Activated naive CD8-positive, alpha-beta T cell treated with anti-CD3 and anti-CD28 coated beads for 36 hours (primary cell): ENCODE measurements at regions not wholly inside any gene's neighbourhood (a gene's known extent, or its start where the extent isn't known, plus 50 kb on each side); places are given as distances from the start of the nearest gene placed in this dataset.

Source experiments
- DNase-seq: peaks from one replicate; pipeline ENCODE4 v3.0.0; 2021
- H3K27ac Mint-ChIP-seq: one replicate; pipeline ENCODE4 v1.8.0; 2022; ENCODE audit warnings: mild to moderate bottlenecking, moderate library complexity, mixed read lengths
- H3K27me3 Mint-ChIP-seq: one replicate; pipeline ENCODE4 v1.8.0; 2022; ENCODE audit warnings: mild to moderate bottlenecking, mixed read lengths
- H3K36me3 Mint-ChIP-seq: one replicate; pipeline ENCODE4 v1.8.0; 2021; ENCODE audit warnings: mild to moderate bottlenecking, mixed read lengths
- H3K4me1 Mint-ChIP-seq: one replicate; pipeline ENCODE4 v1.8.0; 2021; ENCODE audit warnings: mixed read lengths
- H3K4me3 Mint-ChIP-seq: one replicate; pipeline ENCODE4 v1.8.0; 2022; ENCODE audit warnings: mild to moderate bottlenecking, moderate library complexity, mixed read lengths
- H3K9me3 Mint-ChIP-seq: one replicate; pipeline ENCODE4 v1.8.0; 2022; ENCODE audit warnings: mixed read lengths

- Mint-ChIP-seq H3K27me3 (no peaks in the 10 kb centered on the region), H3K4me1 (no peaks in the 10 kb centered on the region), H3K36me3 (no peaks in the 10 kb centered on the region), H3K4me3 (no peak overlapping the region), H3K27ac (no peak overlapping the region), H3K9me3 (peaks cover 3% of the 10 kb centered on the region)
- DNase-seq = no peak
Measured at GRCh38 chr3:117308353-117308752, 598.8 kb downstream of the TUSC7 start.

GRCh38 chr3:117308756-117309155 is 599.2 kb downstream of the TUSC7 start:
- no peak overlapping the region for H3K27ac Mint-ChIP-seq
- H3K36me3 Mint-ChIP-seq = no peaks in the 10 kb centered on the region
- no peak overlapping the region for H3K4me3 Mint-ChIP-seq
- no peaks in the 10 kb centered on the region for H3K4me1 Mint-ChIP-seq
- no peak for DNase-seq
- H3K27me3 Mint-ChIP-seq = no peaks in the 10 kb centered on the region
- H3K9me3 Mint-ChIP-seq = peaks cover 3% of the 10 kb centered on the region

- H3K27me3 Mint-ChIP-seq = no peaks in the 10 kb centered on the region
- no peak overlapping the region for H3K4me3 Mint-ChIP-seq
- no peaks in the 10 kb centered on the region for H3K36me3 Mint-ChIP-seq
- H3K4me1 Mint-ChIP-seq = no peaks in the 10 kb centered on the region
- H3K27ac Mint-ChIP-seq = no peak overlapping the region
- DNase-seq = no peak
- peaks cover 3% of the 10 kb centered on the region for H3K9me3 Mint-ChIP-seq
Measured at GRCh38 chr3:117310536-117310935, 601.0 kb downstream of the TUSC7 start.

GRCh38 chr3:117314441-117315150 is 605.0 kb downstream of the TUSC7 start:
- Mint-ChIP-seq H3K9me3 (peaks cover 2% of the 10 kb centered on the region), H3K4me1 (no peaks in the 10 kb centered on the region), H3K27me3 (no peaks in the 10 kb centered on the region), H3K4me3 (no peak overlapping the region), H3K27ac (no peak overlapping the region), H3K36me3 (no peaks in the 10 kb centered on the region)
- DNase-seq = no peak

GRCh38 chr3:117322866-117323265 is 613.3 kb downstream of the TUSC7 start:
- Mint-ChIP-seq H3K4me1 (no peaks in the 10 kb centered on the region), H3K4me3 (no peak overlapping the region), H3K36me3 (no peaks in the 10 kb centered on the region), H3K27me3 (no peaks in the 10 kb centered on the region), H3K27ac (no peak overlapping the region), H3K9me3 (peaks cover 7% of the 10 kb centered on the region)
- DNase-seq = no peak

- Mint-ChIP-seq H3K9me3 (peaks cover 2% of the 10 kb centered on the region), H3K4me1 (no peaks in the 10 kb centered on the region), H3K27me3 (peaks cover 3% of the 10 kb centered on the region), H3K36me3 (no peaks in the 10 kb centered on the region), H3K4me3 (no peak overlapping the region), H3K27ac (no peak overlapping the region)
- DNase-seq = no peak
Measured at GRCh38 chr3:117346901-117347300, 637.3 kb downstream of the TUSC7 start.

GRCh38 chr3:117348884-117349283 is 639.3 kb downstream of the TUSC7 start:
- Mint-ChIP-seq H3K4me3 (no peak overlapping the region), H3K27me3 (peaks cover 3% of the 10 kb centered on the region), H3K27ac (no peak overlapping the region), H3K4me1 (no peaks in the 10 kb centered on the region), H3K9me3 (peaks cover 2% of the 10 kb centered on the region), H3K36me3 (no peaks in the 10 kb centered on the region)
- DNase-seq = no peak

GRCh38 chr3:117349566-117349965 is 640.0 kb downstream of the TUSC7 start:
- H3K9me3 Mint-ChIP-seq = peaks cover 2% of the 10 kb centered on the region
- peaks cover 3% of the 10 kb centered on the region for H3K27me3 Mint-ChIP-seq
- no peak overlapping the region for H3K4me3 Mint-ChIP-seq
- H3K4me1 Mint-ChIP-seq = no peaks in the 10 kb centered on the region
- no peak for DNase-seq
- no peaks in the 10 kb centered on the region for H3K36me3 Mint-ChIP-seq
- H3K27ac Mint-ChIP-seq = no peak overlapping the region

GRCh38 chr3:117350371-117350770 is 640.8 kb downstream of the TUSC7 start:
- Mint-ChIP-seq H3K4me1 (no peaks in the 10 kb centered on the region), H3K27me3 (peaks cover 3% of the 10 kb centered on the region), H3K27ac (no peak overlapping the region), H3K4me3 (no peak overlapping the region), H3K9me3 (peaks cover 3% of the 10 kb centered on the region), H3K36me3 (no peaks in the 10 kb centered on the region)
- DNase-seq = no peak

- Mint-ChIP-seq H3K36me3 (no peaks in the 10 kb centered on the region), H3K27me3 (no peaks in the 10 kb centered on the region), H3K4me1 (no peaks in the 10 kb centered on the region), H3K9me3 (peaks cover 3% of the 10 kb centered on the region), H3K27ac (no peak overlapping the region), H3K4me3 (no peak overlapping the region)
- no peak for DNase-seq
Measured at GRCh38 chr3:117355566-117355965, 646.0 kb downstream of the TUSC7 start.

GRCh38 chr3:117356091-117356705 is 646.6 kb downstream of the TUSC7 start:
- peaks cover 8% of the 10 kb centered on the region for H3K9me3 Mint-ChIP-seq
- no peaks in the 10 kb centered on the region for H3K4me1 Mint-ChIP-seq
- no peak for DNase-seq
- H3K27me3 Mint-ChIP-seq = no peaks in the 10 kb centered on the region
- no peak overlapping the region for H3K4me3 Mint-ChIP-seq
- H3K36me3 Mint-ChIP-seq = no peaks in the 10 kb centered on the region
- H3K27ac Mint-ChIP-seq = no peak overlapping the region

GRCh38 chr3:117358717-117359314 is 649.2 kb downstream of the TUSC7 start:
- Mint-ChIP-seq H3K4me1 (no peaks in the 10 kb centered on the region), H3K36me3 (no peaks in the 10 kb centered on the region), H3K27ac (no peak overlapping the region), H3K27me3 (no peaks in the 10 kb centered on the region), H3K9me3 (peaks cover 23% of the 10 kb centered on the region), H3K4me3 (no peak overlapping the region)
- no peak for DNase-seq

GRCh38 chr3:117366574-117366973 is 657.0 kb downstream of the TUSC7 start:
- H3K4me1 Mint-ChIP-seq = no peaks in the 10 kb centered on the region
- H3K27me3 Mint-ChIP-seq = no peaks in the 10 kb centered on the region
- no peaks in the 10 kb centered on the region for H3K36me3 Mint-ChIP-seq
- H3K9me3 Mint-ChIP-seq = peaks cover 18% of the 10 kb centered on the region
- no peak for DNase-seq
- H3K27ac Mint-ChIP-seq = no peak overlapping the region
- H3K4me3 Mint-ChIP-seq = no peak overlapping the region

- DNase-seq = no peak
- H3K36me3 Mint-ChIP-seq = no peaks in the 10 kb centered on the region
- peaks cover 12% of the 10 kb centered on the region for H3K9me3 Mint-ChIP-seq
- H3K4me3 Mint-ChIP-seq = no peak overlapping the region
- H3K27ac Mint-ChIP-seq = no peak overlapping the region
- H3K4me1 Mint-ChIP-seq = no peaks in the 10 kb centered on the region
- no peaks in the 10 kb centered on the region for H3K27me3 Mint-ChIP-seq
Measured at GRCh38 chr3:117367861-117368260, 658.3 kb downstream of the TUSC7 start.

- Mint-ChIP-seq H3K4me1 (no peaks in the 10 kb centered on the region), H3K27me3 (no peaks in the 10 kb centered on the region), H3K36me3 (no peaks in the 10 kb centered on the region), H3K4me3 (no peak overlapping the region), H3K27ac (no peak overlapping the region), H3K9me3 (peaks cover 2% of the 10 kb centered on the region)
- no peak for DNase-seq
Measured at GRCh38 chr3:117380631-117381030, 671.1 kb downstream of the TUSC7 start.

- Mint-ChIP-seq H3K27me3 (no peaks in the 10 kb centered on the region), H3K4me3 (no peak overlapping the region), H3K9me3 (peaks cover 3% of the 10 kb centered on the region), H3K27ac (no peak overlapping the region), H3K4me1 (no peaks in the 10 kb centered on the region), H3K36me3 (no peaks in the 10 kb centered on the region)
- DNase-seq = no peak
Measured at GRCh38 chr3:117393119-117393518, 683.5 kb downstream of the TUSC7 start.
